Fibroblast of skin of scalp (primary cell): ENCODE measurements at regions not wholly inside any gene's neighbourhood (a gene's known extent, or its start where the extent isn't known, plus 50 kb on each side); places are given as distances from the start of the nearest gene placed in this dataset.

Experiments used
- DNase-seq: peaks from one replicate; pipeline ENCODE4 v3.0.0-alpha.2; 2013

GRCh38 chr17:17398188-17398942 lies 78.4 kb upstream of the MED9 start:
- DNase-seq, result peak; percentile 14

GRCh38 chr17:17398943-17399926 lies 77.6 kb upstream of the MED9 start:
- DNase-seq, result peak; percentile 17

GRCh38 chr17:17400070-17400469 lies 76.7 kb upstream of the MED9 start:
- no peak for DNase-seq

GRCh38 chr17:17400566-17401184 lies 76.1 kb upstream of the MED9 start:
- DNase-seq, result no peak

- peak; percentile 28 for DNase-seq
These were observed 75.5 kb upstream of the MED9 start for GRCh38 chr17:17401271-17401781.

- DNase-seq, result no peak
These were observed 74.2 kb upstream of the MED9 start for GRCh38 chr17:17402558-17402957.

- no peak for DNase-seq
These were observed 73.7 kb upstream of the MED9 start for GRCh38 chr17:17403065-17403464.

GRCh38 chr17:17403899-17404576 lies 72.8 kb upstream of the MED9 start:
- no peak for DNase-seq

GRCh38 chr17:17405673-17406072 lies 71.1 kb upstream of the MED9 start:
- DNase-seq, result no peak

- no peak for DNase-seq
These were observed 70.6 kb upstream of the MED9 start for GRCh38 chr17:17406225-17406624.

GRCh38 chr17:17408236-17408794 lies 68.5 kb upstream of the MED9 start:
- DNase-seq, result no peak

- DNase-seq, result no peak
These were observed 66.4 kb upstream of the MED9 start for GRCh38 chr17:17410357-17410756.

- DNase-seq, result no peak
These were observed 65.1 kb upstream of the MED9 start for GRCh38 chr17:17411692-17412091.

- DNase-seq, result peak; percentile 71
These were observed 64.5 kb upstream of the MED9 start for GRCh38 chr17:17412326-17412725.

- no peak for DNase-seq
These were observed 63.5 kb upstream of the MED9 start for GRCh38 chr17:17413215-17413792.

GRCh38 chr17:17413821-17414220 lies 63.0 kb upstream of the MED9 start:
- no peak for DNase-seq

GRCh38 chr17:17414341-17414805 lies 62.4 kb upstream of the MED9 start:
- DNase-seq, result peak; percentile 39

- no peak for DNase-seq
These were observed 61.8 kb upstream of the MED9 start for GRCh38 chr17:17415006-17415405.

- peak; percentile 73 for DNase-seq
These were observed 60.8 kb upstream of the MED9 start for GRCh38 chr17:17416007-17416399.

GRCh38 chr17:17416400-17417360 lies 60.1 kb upstream of the MED9 start:
- DNase-seq, result peak; percentile 59
